ENCODE measurements at regions not wholly inside any gene's neighbourhood (a gene's known extent, or its start where the extent isn't known, plus 50 kb on each side); places are given as distances from the start of the nearest gene placed in this dataset.

GRCh38 chr7:1344421-1344820 lies 111.7 kb downstream of the UNCX start:
- Histone ChIP-seq H3K27me3 (ENCODE audit: control insufficient read depth, insufficient read depth, low read length, poor library complexity, severe bottlenecking) (no peaks in the 10 kb centered on the region), H3K4me1 (ENCODE audit: control insufficient read depth, insufficient read depth, low read length) (no peaks in the 10 kb centered on the region), H3K27ac (ENCODE audit: low read depth, low read length) (no peak overlapping the region), H3K4me3 (ENCODE audit: low read length) (no peak overlapping the region), H3K9me3 (ENCODE audit: control insufficient read depth, low read length) (no peaks in the 10 kb centered on the region), H3K36me3 (ENCODE audit: control insufficient read depth, insufficient read depth, low read length) (no peaks in the 10 kb centered on the region), H3K9ac (ENCODE audit: extremely low read depth, low read length, poor library complexity, severe bottlenecking) (no peak overlapping the region)
- no peak overlapping the region for H3K4me3 Mint-ChIP-seq
- H3K4me1 Mint-ChIP-seq, result no peaks in the 10 kb centered on the region
- WGBS, 2 experiments (ENCODE audit: insufficient coverage in 1 of 2, insufficient read length in 1 of 2), result 82 to 84% methylated on average over 5 to 10 of the region's 12 CpGs
- TF ChIP-seq, protein P1, sequence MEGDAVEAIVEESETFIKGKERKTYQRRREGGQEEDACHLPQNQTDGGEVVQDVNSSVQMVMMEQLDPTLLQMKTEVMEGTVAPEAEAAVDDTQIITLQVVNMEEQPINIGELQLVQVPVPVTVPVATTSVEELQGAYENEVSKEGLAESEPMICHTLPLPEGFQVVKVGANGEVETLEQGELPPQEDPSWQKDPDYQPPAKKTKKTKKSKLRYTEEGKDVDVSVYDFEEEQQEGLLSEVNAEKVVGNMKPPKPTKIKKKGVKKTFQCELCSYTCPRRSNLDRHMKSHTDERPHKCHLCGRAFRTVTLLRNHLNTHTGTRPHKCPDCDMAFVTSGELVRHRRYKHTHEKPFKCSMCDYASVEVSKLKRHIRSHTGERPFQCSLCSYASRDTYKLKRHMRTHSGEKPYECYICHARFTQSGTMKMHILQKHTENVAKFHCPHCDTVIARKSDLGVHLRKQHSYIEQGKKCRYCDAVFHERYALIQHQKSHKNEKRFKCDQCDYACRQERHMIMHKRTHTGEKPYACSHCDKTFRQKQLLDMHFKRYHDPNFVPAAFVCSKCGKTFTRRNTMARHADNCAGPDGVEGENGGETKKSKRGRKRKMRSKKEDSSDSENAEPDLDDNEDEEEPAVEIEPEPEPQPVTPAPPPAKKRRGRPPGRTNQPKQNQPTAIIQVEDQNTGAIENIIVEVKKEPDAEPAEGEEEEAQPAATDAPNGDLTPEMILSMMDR (conservative IDR thresholded peaks at IDR 0.05), result no peak
- H3K36me3 Mint-ChIP-seq (ENCODE audit: low read depth), result no peaks in the 10 kb centered on the region
- H3K9me3 Mint-ChIP-seq, result no peaks in the 10 kb centered on the region
- H3K27ac Mint-ChIP-seq, result no peak overlapping the region
- H3K27me3 Mint-ChIP-seq (ENCODE audit: insufficient read depth), result no peaks in the 10 kb centered on the region
- DNase-seq, result no peak

GRCh38 chr7:1344981-1345701 lies 112.5 kb downstream of the UNCX start:
- no peaks in the 10 kb centered on the region for H3K27me3 ChIP-seq (ENCODE audit: control insufficient read depth, insufficient read depth, low read length, poor library complexity, severe bottlenecking)

GRCh38 chr7:1345796-1346755 lies 113.2 kb downstream of the MICALL2 start:
- Histone ChIP-seq H3K4me3 (ENCODE audit: low read length) (no peak overlapping the region), H3K4me1 (ENCODE audit: control insufficient read depth, insufficient read depth, low read length) (no peaks in the 10 kb centered on the region), H3K9me3 (ENCODE audit: control insufficient read depth, low read length) (no peaks in the 10 kb centered on the region), H3K9ac (ENCODE audit: extremely low read depth, low read length, poor library complexity, severe bottlenecking) (no peak overlapping the region), H3K27me3 (ENCODE audit: control insufficient read depth, insufficient read depth, low read length, poor library complexity, severe bottlenecking) (no peaks in the 10 kb centered on the region), H3K27ac (ENCODE audit: low read depth, low read length) (no peak overlapping the region), H3K36me3 (ENCODE audit: control insufficient read depth, insufficient read depth, low read length) (no peaks in the 10 kb centered on the region)
- no peak overlapping the region for H3K27ac Mint-ChIP-seq
- TF ChIP-seq, protein P1 (conservative IDR thresholded peaks at IDR 0.05), result no peak
- no peaks in the 10 kb centered on the region for H3K27me3 Mint-ChIP-seq (ENCODE audit: insufficient read depth)
- no peaks in the 10 kb centered on the region for H3K36me3 Mint-ChIP-seq (ENCODE audit: low read depth)
- no peak for DNase-seq
- WGBS, 2 experiments (ENCODE audit: insufficient coverage in 1 of 2, insufficient read length in 1 of 2), result 88 to 92% methylated on average over 12 to 33 of the region's 33 CpGs
- H3K4me3 Mint-ChIP-seq, result no peak overlapping the region
- H3K9me3 Mint-ChIP-seq, result no peaks in the 10 kb centered on the region
- H3K4me1 Mint-ChIP-seq, result no peaks in the 10 kb centered on the region

More at GRCh38 chr7:1344981-1345701, 112.5 kb downstream of the UNCX start:
- Histone ChIP-seq H3K4me3 (ENCODE audit: low read length) (no peak overlapping the region), H3K27ac (ENCODE audit: low read depth, low read length) (no peak overlapping the region), H3K36me3 (ENCODE audit: control insufficient read depth, insufficient read depth, low read length) (no peaks in the 10 kb centered on the region), H3K4me1 (ENCODE audit: control insufficient read depth, insufficient read depth, low read length) (no peaks in the 10 kb centered on the region), H3K9ac (ENCODE audit: extremely low read depth, low read length, poor library complexity, severe bottlenecking) (no peak overlapping the region), H3K9me3 (ENCODE audit: control insufficient read depth, low read length) (no peaks in the 10 kb centered on the region)
- no peak overlapping the region for H3K4me3 Mint-ChIP-seq
- H3K27me3 Mint-ChIP-seq (ENCODE audit: insufficient read depth), result no peaks in the 10 kb centered on the region
- H3K9me3 Mint-ChIP-seq, result no peaks in the 10 kb centered on the region
- H3K27ac Mint-ChIP-seq, result no peak overlapping the region
- no peaks in the 10 kb centered on the region for H3K36me3 Mint-ChIP-seq (ENCODE audit: low read depth)
- TF ChIP-seq, protein P1 (conservative IDR thresholded peaks at IDR 0.05), result no peak
- WGBS, 2 experiments (ENCODE audit: insufficient coverage in 1 of 2, insufficient read length in 1 of 2), result 90 to 91% methylated on average over 17 to 25 of the region's 25 CpGs
- DNase-seq, result no peak
- no peaks in the 10 kb centered on the region for H3K4me1 Mint-ChIP-seq

Data from endodermal cell (in vitro differentiated cells).